Activated naive CD8-positive, alpha-beta T cell treated with anti-CD3 and anti-CD28 coated beads for 36 hours (primary cell): ENCODE measurements at regions not wholly inside any gene's neighbourhood (a gene's known extent, or its start where the extent isn't known, plus 50 kb on each side); places are given as distances from the start of the nearest gene placed in this dataset.

Source experiments
- DNase-seq: peaks from one replicate; pipeline ENCODE4 v3.0.0; 2021
- H3K27ac Mint-ChIP-seq: one replicate; pipeline ENCODE4 v1.8.0; 2022; ENCODE audit warnings: mild to moderate bottlenecking, moderate library complexity, mixed read lengths
- H3K27me3 Mint-ChIP-seq: one replicate; pipeline ENCODE4 v1.8.0; 2022; ENCODE audit warnings: mild to moderate bottlenecking, mixed read lengths
- H3K36me3 Mint-ChIP-seq: one replicate; pipeline ENCODE4 v1.8.0; 2021; ENCODE audit warnings: mild to moderate bottlenecking, mixed read lengths
- H3K4me1 Mint-ChIP-seq: one replicate; pipeline ENCODE4 v1.8.0; 2021; ENCODE audit warnings: mixed read lengths
- H3K4me3 Mint-ChIP-seq: one replicate; pipeline ENCODE4 v1.8.0; 2022; ENCODE audit warnings: mild to moderate bottlenecking, moderate library complexity, mixed read lengths
- H3K9me3 Mint-ChIP-seq: one replicate; pipeline ENCODE4 v1.8.0; 2022; ENCODE audit warnings: mixed read lengths

DNA sequence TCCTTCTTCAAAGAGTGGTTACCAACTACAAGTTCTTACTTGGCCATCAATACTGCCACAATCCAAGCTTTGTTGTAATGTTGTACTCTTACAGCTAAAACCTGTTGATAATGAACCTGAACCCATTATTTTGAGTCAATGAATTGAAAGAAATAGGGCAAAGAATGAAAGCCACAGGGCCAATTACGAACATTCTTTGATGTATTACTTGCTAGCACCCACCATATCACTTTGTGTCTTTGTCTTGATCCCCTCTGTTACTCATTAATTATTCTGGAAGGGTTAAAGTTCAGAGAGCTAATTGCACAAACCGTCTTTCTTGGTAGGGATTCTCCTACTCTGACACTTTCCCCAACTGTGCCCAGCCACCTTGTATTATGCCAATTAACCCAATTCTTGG is 53.2 kb upstream of the TFEC start:
- Mint-ChIP-seq H3K36me3 (no peaks in the 10 kb centered on the region), H3K4me1 (no peaks in the 10 kb centered on the region), H3K27ac (no peak overlapping the region), H3K9me3 (peaks cover 6% of the 10 kb centered on the region), H3K4me3 (no peak overlapping the region), H3K27me3 (peaks cover 3% of the 10 kb centered on the region)
- DNase-seq = no peak

DNA sequence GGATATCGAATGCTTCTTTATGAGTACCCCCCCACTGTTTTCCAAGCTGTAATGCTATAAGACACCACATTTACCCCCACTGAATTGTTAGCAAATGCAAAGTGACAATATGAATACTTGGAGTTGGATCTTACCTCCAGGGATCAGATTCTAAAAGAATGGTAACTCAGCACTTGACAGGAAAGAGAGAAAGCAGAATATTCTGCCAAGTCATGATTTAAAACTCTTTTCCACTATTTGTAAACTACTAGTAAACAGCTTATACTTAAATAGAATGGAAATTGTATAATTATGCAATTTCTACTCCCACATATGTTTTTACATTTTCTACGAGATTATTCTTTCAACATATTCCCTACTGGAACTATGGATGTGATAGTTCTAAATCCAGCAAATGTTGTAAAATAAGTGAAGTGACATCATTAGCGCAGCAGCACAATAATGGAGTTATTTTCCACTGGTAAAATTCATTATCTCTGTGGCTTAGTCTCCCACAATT is 56.0 kb upstream of the TFEC start:
- Mint-ChIP-seq H3K27me3 (peaks cover 3% of the 10 kb centered on the region), H3K4me1 (no peaks in the 10 kb centered on the region), H3K4me3 (no peak overlapping the region), H3K27ac (no peak overlapping the region), H3K9me3 (no peaks in the 10 kb centered on the region), H3K36me3 (no peaks in the 10 kb centered on the region)
- DNase-seq = no peak

GRCh38 chr7:116087291-116087690 is 56.7 kb upstream of the TFEC start:
- no peaks in the 10 kb centered on the region for H3K9me3 Mint-ChIP-seq
- H3K27me3 Mint-ChIP-seq = peaks cover 3% of the 10 kb centered on the region
- no peak for DNase-seq
- no peaks in the 10 kb centered on the region for H3K36me3 Mint-ChIP-seq
- no peak overlapping the region for H3K4me3 Mint-ChIP-seq
- no peak overlapping the region for H3K27ac Mint-ChIP-seq
- H3K4me1 Mint-ChIP-seq = no peaks in the 10 kb centered on the region

- no peaks in the 10 kb centered on the region for H3K4me1 Mint-ChIP-seq
- no peak for DNase-seq
- H3K36me3 Mint-ChIP-seq = no peaks in the 10 kb centered on the region
- no peak overlapping the region for H3K4me3 Mint-ChIP-seq
- H3K27ac Mint-ChIP-seq = no peak overlapping the region
- H3K9me3 Mint-ChIP-seq = no peaks in the 10 kb centered on the region
- H3K27me3 Mint-ChIP-seq = peaks cover 3% of the 10 kb centered on the region
Measured at GRCh38 chr7:116087984-116088383, 57.4 kb upstream of the TFEC start.

- Mint-ChIP-seq H3K9me3 (no peaks in the 10 kb centered on the region), H3K36me3 (no peaks in the 10 kb centered on the region), H3K27ac (no peak overlapping the region), H3K4me3 (no peak overlapping the region), H3K4me1 (no peaks in the 10 kb centered on the region), H3K27me3 (peaks cover 3% of the 10 kb centered on the region)
- DNase-seq = no peak
Measured at GRCh38 chr7:116089293-116089692, 58.7 kb upstream of the TFEC start.

GRCh38 chr7:116093516-116094301 is 63.1 kb upstream of the TFEC start:
- no peaks in the 10 kb centered on the region for H3K36me3 Mint-ChIP-seq
- DNase-seq = no peak
- no peak overlapping the region for H3K4me3 Mint-ChIP-seq
- H3K27ac Mint-ChIP-seq = no peak overlapping the region
- peaks cover 3% of the 10 kb centered on the region for H3K27me3 Mint-ChIP-seq
- no peaks in the 10 kb centered on the region for H3K9me3 Mint-ChIP-seq
- no peaks in the 10 kb centered on the region for H3K4me1 Mint-ChIP-seq

- DNase-seq = no peak
- no peak overlapping the region for H3K4me3 Mint-ChIP-seq
- no peaks in the 10 kb centered on the region for H3K36me3 Mint-ChIP-seq
- peaks cover 4% of the 10 kb centered on the region for H3K27me3 Mint-ChIP-seq
- H3K9me3 Mint-ChIP-seq = no peaks in the 10 kb centered on the region
- no peak overlapping the region for H3K27ac Mint-ChIP-seq
- H3K4me1 Mint-ChIP-seq = no peaks in the 10 kb centered on the region
Measured at GRCh38 chr7:116095396-116095795, 64.8 kb upstream of the TFEC start.

GRCh38 chr7:116097365-116098009 is 66.9 kb upstream of the TFEC start:
- no peaks in the 10 kb centered on the region for H3K36me3 Mint-ChIP-seq
- no peak overlapping the region for H3K27ac Mint-ChIP-seq
- no peak for DNase-seq
- no peaks in the 10 kb centered on the region for H3K9me3 Mint-ChIP-seq
- H3K4me1 Mint-ChIP-seq = no peaks in the 10 kb centered on the region
- H3K4me3 Mint-ChIP-seq = no peak overlapping the region
- H3K27me3 Mint-ChIP-seq = peaks cover 4% of the 10 kb centered on the region

DNA sequence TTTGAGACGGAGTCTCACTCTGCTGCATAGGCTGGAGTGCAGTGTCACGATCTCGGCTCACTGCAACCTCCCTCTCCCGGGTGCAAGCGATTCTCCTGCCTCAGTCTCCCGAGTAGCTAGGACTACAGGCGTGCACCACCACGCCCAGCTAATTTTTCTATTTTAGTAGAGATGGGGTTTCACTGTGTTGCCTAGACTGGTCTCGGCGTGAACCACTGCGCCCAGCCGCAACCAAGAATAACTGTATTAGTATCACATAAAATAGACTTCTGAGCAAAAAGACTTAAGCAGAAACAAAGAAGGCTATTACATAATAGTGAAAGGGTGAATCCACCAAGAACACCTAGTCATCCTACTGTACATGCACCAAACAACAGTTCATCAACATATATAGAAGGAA is 67.6 kb upstream of the TFEC start:
- peaks cover 4% of the 10 kb centered on the region for H3K27me3 Mint-ChIP-seq
- no peak overlapping the region for H3K4me3 Mint-ChIP-seq
- H3K9me3 Mint-ChIP-seq = no peaks in the 10 kb centered on the region
- no peaks in the 10 kb centered on the region for H3K4me1 Mint-ChIP-seq
- DNase-seq = no peak
- H3K36me3 Mint-ChIP-seq = no peaks in the 10 kb centered on the region
- H3K27ac Mint-ChIP-seq = no peak overlapping the region

DNA sequence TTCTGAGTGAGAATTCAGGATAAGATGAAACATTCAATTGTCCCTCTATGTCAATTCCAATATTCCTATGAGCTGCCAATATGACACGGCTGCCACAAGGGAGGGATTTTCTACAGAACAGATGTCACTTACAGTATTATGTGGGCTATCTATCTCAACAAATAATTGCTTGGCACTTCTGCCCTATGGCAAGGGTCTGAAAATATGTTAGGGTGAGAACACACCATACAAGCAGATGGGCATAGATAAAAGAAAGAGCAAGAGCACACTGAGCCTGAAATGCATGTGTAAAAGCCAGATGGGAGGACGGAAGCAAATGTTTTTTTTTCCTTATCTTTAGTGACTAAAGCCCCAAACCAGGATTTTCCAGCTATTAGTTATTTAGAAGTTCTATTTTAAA is 70.1 kb upstream of the TFEC start:
- no peaks in the 10 kb centered on the region for H3K4me1 Mint-ChIP-seq
- no peaks in the 10 kb centered on the region for H3K9me3 Mint-ChIP-seq
- H3K27ac Mint-ChIP-seq = no peak overlapping the region
- no peak for DNase-seq
- H3K4me3 Mint-ChIP-seq = no peak overlapping the region
- H3K27me3 Mint-ChIP-seq = peaks cover 4% of the 10 kb centered on the region
- no peaks in the 10 kb centered on the region for H3K36me3 Mint-ChIP-seq

- Mint-ChIP-seq H3K4me1 (no peaks in the 10 kb centered on the region), H3K4me3 (no peak overlapping the region), H3K9me3 (no peaks in the 10 kb centered on the region), H3K27ac (no peak overlapping the region), H3K27me3 (peaks cover 4% of the 10 kb centered on the region), H3K36me3 (no peaks in the 10 kb centered on the region)
- DNase-seq = no peak
Measured at GRCh38 chr7:116101704-116102103, 71.1 kb upstream of the TFEC start.

- no peak for DNase-seq
- Mint-ChIP-seq H3K9me3 (peaks cover 1% of the 10 kb centered on the region), H3K4me3 (no peak overlapping the region), H3K27ac (no peak overlapping the region), H3K27me3 (peaks cover 6% of the 10 kb centered on the region), H3K36me3 (no peaks in the 10 kb centered on the region), H3K4me1 (no peaks in the 10 kb centered on the region)
Measured at GRCh38 chr7:116111475-116111874, 80.9 kb upstream of the TFEC start.

- H3K27me3 Mint-ChIP-seq = peaks cover 11% of the 10 kb centered on the region
- H3K9me3 Mint-ChIP-seq = peaks cover 1% of the 10 kb centered on the region
- no peak overlapping the region for H3K27ac Mint-ChIP-seq
- no peak for DNase-seq
- no peaks in the 10 kb centered on the region for H3K4me1 Mint-ChIP-seq
- H3K36me3 Mint-ChIP-seq = no peaks in the 10 kb centered on the region
- no peak overlapping the region for H3K4me3 Mint-ChIP-seq
Measured at GRCh38 chr7:116113310-116113709, 82.7 kb upstream of the TFEC start.

DNA sequence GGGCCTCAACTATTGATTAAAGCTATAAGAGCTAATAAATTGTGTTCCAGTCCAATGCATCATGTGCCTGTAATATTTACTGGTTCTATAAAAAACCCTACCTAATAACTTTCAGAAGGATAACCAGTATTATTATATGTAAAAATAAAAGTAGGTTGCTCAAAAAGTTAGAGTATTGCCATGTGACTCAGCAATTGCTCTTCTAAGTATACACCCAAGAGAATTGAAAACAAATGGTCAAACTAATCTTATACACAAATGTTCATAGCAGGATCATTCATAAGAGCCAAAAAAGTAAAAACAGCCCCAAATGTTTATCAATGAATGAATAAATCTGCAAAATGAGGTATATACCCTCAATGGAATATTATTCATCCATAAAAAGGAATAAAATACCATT is 89.5 kb upstream of the TES start:
- Mint-ChIP-seq H3K4me1 (no peaks in the 10 kb centered on the region), H3K27me3 (peaks cover 15% of the 10 kb centered on the region), H3K4me3 (no peak overlapping the region), H3K27ac (no peak overlapping the region), H3K36me3 (no peaks in the 10 kb centered on the region), H3K9me3 (no peaks in the 10 kb centered on the region)
- DNase-seq = no peak

- H3K27ac Mint-ChIP-seq = no peak overlapping the region
- H3K27me3 Mint-ChIP-seq = peaks cover 10% of the 10 kb centered on the region
- DNase-seq = no peak
- no peaks in the 10 kb centered on the region for H3K36me3 Mint-ChIP-seq
- H3K4me3 Mint-ChIP-seq = no peak overlapping the region
- peaks cover 5% of the 10 kb centered on the region for H3K9me3 Mint-ChIP-seq
- H3K4me1 Mint-ChIP-seq = no peaks in the 10 kb centered on the region
Measured at GRCh38 chr7:116122972-116123595, 87.3 kb upstream of the TES start.
